HG03354 (cell line): ENCODE measurements at regions not wholly inside any gene's neighbourhood (a gene's known extent, or its start where the extent isn't known, plus 50 kb on each side); places are given as distances from the start of the nearest gene placed in this dataset.

Source experiments
- ATAC-seq: cut with Tn5 transposase; IDR thresholded peaks from one replicate; pipeline ENCODE4 v1.9.1; 2021; ENCODE audit warnings: mild to moderate bottlenecking; ENCODE audit not compliant: unreplicated experiment, poor library complexity, severe bottlenecking

GRCh38 chr5:173443971-173444370 is 115.8 kb upstream of the STC2 start:
- no peak for ATAC-seq

- no peak for ATAC-seq
Observed at GRCh38 chr5:173441053-173441628, 112.9 kb upstream of the STC2 start.

DNA sequence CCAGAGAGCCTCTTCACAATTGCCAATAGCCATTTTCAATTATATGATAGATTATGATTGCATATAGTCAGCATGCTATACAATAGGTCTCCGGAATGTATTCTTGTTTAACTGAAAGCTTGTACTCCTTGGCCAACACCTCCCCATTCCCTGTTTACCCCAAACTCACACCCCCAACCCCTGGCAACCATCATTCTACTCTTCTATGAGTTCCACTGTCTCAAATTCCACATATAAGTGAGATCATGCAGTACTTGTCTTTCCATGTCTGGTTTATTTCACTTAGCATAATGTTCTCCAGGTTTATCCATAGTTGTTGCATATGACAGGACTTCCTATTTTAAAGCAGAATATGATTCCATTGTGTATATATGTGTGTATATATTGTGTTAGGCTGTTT is 110.7 kb upstream of the STC2 start:
- ATAC-seq: no peak

DNA sequence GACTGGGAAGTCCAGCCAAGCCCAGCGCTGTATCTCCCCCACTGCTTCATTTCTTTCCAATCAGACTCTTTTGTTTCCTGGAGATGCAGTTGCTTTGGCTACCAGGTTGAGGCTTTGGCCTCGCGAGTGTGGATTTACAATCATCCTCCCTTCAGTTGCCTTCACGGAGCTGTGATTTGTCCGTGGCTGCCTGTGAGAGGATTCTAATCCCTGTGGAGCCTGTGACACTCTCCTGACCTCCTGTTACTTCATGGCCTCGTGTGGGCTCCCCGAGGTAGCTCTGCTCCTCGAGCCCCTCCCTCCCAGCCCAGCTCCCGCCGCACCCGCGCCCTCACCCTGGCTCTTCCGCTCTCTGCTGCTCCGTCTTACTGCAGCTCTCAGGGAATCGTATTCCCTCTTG is 107.2 kb upstream of the STC2 start:
- ATAC-seq: no peak

DNA sequence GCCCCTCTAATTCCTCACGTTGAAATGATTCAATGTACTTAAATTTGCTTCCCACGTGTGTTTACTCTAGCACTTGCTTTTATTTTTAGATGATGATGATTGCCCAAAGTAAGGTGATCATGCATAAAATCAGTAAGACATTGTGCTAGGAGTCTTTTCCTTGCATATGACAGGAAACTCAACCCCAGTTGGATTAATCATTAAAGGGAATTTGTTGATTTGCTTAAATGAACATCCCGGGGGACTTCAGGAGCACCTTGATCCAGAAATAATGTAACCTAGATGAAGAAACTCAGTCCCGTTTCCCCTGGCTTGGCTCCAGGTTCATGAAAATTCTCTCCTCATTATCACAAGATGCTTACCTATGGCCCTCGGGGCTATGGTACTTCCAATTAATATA is 106.1 kb upstream of the STC2 start:
- no peak for ATAC-seq

DNA sequence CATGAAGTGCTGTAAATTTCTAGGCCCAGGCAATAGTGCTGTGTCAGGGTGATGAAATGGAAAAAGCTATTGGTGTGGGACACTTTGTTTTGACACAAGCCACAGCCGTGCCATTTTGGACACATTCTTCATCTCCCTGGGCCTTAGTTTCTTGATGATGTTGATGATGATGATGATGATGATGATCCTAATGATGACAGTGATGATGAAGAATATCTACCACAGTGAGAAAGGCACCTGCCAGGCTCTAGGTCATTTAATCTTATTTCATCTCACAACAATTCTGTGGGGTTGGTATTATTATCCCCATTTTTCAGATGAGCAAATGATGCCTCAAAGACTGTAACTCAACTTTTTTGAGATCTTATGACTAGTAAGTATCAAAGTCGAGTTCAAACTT is 102.2 kb upstream of the STC2 start:
- ATAC-seq: no peak

DNA sequence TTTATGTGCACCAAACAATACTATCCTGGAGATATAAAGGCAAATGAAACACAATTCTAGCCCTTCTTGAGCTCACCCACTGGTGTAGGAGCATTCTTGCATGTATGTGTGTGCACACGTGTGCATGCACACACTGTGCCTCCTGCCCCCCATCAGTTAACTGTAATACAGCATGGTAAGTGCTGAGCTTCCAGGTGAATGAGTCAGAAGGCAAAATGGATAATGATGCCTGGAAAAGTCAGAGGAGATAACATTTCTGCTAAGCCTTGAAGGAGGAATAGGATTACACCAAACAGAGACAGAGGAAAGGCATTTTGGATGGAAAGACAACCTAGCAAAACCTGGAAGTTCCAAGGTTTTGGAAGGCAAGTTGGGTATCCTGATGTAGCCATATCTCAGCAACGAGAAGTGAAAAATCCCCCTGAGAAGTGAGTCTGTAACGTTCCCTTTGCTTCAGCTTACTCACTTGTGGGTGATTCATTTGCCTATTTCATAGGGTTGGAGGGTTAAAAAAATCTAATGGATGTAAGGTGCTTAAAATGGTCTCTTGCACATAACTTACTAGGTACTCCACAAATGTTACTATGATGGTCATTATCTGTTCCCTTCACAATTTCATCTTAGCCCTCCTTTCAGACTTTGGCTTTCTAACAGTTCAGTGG is 101.4 kb upstream of the STC2 start:
- no peak for ATAC-seq

DNA sequence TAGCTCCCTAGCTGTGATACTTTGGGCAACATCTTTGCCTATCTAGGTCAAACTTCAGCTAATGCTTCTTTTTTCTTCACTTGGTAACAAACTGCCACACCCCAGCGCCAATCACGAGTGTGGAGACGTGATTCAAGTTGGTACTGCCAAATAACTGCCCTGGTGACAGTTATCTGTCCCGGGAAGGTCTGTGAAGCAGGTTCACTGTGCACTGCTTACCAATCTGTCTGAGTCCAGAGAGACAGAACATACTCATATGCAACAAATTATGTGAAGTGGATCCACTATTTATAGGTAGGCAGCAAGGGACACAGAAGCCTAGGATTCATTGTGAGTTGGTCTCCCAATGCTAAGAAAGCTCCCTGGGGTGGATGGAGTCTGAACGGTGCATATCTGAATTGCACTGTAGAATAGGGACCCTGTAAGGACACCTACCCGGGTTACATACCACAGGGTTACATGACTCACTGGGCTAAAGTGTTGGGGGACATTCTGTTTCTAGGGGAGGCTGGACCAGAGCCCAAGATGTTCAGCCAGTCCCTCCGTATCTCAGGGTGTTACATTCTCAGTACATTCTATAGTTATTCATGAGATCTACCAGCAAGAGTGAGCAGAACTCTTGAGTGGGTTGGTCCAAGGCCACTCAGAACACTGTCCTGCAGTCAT is 95.4 kb upstream of the STC2 start:
- ATAC-seq: no peak

- ATAC-seq: no peak
Observed at GRCh38 chr5:173420108-173420507, 91.9 kb upstream of the STC2 start.

GRCh38 chr5:173413471-173413982 is 85.3 kb upstream of the STC2 start:
- no peak for ATAC-seq

GRCh38 chr5:173412566-173412965 is 84.4 kb upstream of the STC2 start:
- ATAC-seq: no peak

DNA sequence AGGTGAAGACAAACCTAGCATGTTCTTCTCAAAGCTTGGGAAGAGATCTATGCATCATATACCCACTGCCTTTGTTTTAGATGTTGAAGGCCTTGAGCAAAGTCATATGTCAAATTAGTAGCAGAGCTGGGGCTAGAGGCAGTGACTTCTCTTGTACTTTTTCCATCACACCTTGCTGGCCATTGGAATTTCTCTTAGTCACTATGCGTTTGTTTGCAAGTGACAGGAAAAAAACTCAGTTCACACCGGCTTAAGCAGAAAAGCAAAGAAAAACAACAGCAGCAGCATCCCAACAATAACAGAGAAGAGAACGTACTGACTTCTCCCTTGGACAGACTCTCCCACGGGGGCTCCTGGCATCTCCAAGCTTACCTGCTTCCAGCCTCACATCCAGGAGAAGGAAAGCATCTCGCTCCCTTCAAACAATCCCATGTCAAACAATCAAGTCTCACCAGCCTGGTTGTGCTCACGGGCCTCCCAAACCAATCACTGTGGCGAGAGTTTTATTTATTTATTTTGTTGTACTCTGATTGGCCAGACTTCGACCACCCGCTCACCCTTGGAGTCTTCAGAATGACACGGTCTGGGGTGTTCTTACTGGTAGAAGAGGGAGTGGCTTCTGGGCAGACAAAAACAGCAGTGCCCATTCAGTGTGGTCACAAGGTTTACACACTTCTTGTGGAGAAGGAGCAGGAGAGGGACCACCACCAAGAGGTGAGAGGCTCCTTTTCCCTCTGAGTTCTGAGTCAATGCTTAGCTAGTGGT is 83.8 kb upstream of the STC2 start:
- no peak for ATAC-seq

- no peak for ATAC-seq
Observed at GRCh38 chr5:173410459-173411233, 82.4 kb upstream of the STC2 start.

DNA sequence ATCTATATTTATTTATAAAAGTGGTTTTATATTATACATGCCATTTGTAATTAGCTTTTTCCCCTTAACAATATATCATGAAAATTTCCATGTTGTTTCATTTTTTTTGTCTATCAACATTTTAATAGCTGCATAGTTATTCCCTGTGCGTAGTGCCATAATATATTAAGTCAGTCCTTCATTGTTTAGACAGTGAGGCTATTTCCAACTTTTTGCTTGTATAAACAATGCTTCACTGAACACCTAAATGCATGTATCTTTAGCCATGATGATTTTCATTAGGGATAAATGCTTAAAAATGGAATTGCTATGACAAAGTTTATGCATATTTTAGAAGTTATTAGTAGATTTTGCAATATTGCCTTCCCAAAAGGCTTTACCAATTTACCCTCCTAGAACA is 80.7 kb upstream of the STC2 start:
- ATAC-seq: no peak

DNA sequence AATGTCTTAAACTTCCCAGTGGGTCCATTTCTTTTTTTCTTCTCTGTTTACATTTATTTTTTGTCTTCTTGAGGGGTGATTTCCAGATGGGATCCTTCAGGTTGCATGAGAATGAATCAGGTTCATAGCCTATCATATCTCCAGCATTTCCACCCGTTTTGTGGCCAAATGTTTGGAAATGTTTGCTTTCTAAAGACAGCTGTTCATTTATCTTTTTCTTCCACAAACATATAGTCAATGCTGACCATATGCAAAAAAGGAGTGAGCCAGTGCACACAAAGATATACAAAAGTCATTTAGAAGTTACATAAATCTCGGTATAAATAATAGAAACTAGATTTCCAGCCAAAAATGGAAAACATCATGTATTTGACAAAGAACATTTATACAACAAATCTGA is 71.6 kb upstream of the STC2 start:
- ATAC-seq: no peak

DNA sequence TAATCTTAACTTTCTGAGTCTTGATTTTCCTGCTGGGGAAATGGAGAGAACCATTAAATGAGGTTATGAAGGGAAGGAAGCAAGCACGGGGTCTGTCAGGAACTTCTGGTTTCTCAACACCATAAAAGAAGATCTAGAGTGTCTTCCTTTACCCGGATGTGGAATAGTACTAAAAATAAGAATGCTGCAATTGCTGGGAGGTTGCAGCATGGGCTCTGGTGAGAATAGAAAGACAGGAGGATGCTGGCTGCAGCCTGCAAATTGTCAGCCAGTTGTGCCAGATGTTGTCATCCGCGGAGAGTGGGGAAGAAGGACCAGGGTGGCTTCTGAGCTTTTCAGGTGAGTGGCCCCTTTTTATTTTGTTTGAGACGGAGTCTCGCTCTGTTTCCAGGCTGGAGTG is 69.3 kb upstream of the STC2 start:
- ATAC-seq: no peak

GRCh38 chr5:173396311-173396993 is 68.2 kb upstream of the STC2 start:
- ATAC-seq: no peak

DNA sequence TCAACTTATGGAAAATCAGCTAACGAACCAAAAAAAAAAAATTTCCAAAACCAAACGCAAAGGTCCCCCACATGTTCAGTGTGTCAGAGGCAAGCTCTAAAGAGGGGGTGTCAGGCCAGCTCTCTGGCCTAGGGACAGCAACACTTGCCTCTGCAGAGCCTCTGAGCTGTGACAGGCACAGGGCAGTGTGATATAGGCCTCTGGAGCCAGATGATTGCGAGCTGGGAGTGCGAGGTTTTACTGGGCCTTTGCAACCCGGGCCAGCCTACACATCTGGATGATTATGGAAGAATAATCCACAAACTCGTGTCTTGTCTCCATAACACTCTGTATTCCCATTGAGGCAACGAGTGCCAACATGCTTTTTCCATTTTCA is 67.7 kb upstream of the STC2 start:
- no peak for ATAC-seq

DNA sequence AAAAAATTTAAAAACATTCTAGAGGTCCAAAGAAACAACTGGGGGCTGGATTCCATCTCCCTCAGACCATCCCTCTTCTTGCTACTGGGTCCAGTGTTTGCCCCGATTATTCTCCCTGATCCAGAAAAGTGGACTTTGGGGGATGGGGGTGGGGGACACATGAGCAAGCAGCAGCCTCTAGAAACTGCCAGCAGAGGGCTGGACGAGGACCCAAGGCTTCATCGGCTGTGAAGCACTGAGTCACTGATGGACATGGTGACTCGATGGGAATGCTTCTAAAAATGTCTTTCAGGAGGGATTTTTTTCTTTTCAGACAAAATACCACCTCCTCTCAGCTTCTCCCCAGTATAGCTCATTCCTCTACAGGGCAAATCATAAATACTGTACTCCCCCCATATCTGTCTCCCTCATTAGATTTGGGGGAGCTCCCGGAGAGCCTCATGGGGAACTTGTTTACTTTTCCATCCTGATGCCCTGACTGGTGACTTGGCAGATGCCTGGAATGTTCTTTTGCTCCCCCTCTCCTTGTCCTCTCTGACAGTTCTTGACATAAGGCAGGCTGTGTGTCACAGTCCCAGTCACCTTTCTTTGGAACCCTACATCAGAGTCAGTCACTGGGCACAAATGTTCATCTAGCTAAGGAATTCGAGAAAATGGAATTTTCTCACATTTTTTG is 67.2 kb upstream of the STC2 start:
- ATAC-seq: no peak
